MM.1S (cell line): ENCODE measurements at regions not wholly inside any gene's neighbourhood (a gene's known extent, or its start where the extent isn't known, plus 50 kb on each side); places are given as distances from the start of the nearest gene placed in this dataset.
A peak's percentile ranks its signal among the peaks of the same experiment; 100 is the strongest.

ENCODE experiments used
- DNase-seq: peaks from one replicate; pipeline ENCODE4 v3.0.0-alpha.2; 2015
- H2AFZ ChIP-seq: fragments of 300-600 bp; sonication (generic); 2 replicates; pipeline ENCODE4 v1.6.0; 2016; ENCODE audit warnings: antibody characterized with exemption, low read length
- H3F3A ChIP-seq: fragments of 300-600 bp; sonication (generic); 2 replicates; pipeline ENCODE4 v1.6.1; 2016; ENCODE audit warnings: mild to moderate bottlenecking, antibody characterized with exemption, low read length, moderate library complexity, mixed read lengths; ENCODE audit not compliant: insufficient read depth
- H3K27ac ChIP-seq: fragments of 300-600 bp; sonication (generic); 2 replicates; pipeline ENCODE4 v1.5.1; 2016; ENCODE audit warnings: mild to moderate bottlenecking, low read length
- H3K27me3 ChIP-seq: fragments of 300-600 bp; sonication (generic); replicated peaks from 2 replicates; pipeline ENCODE4 v1.6.0; 2016; ENCODE audit warnings: low read length; ENCODE audit not compliant: insufficient read depth
- H3K36me3 ChIP-seq: fragments of 300-600 bp; sonication (generic); replicated peaks from 2 replicates; pipeline ENCODE4 v1.6.1; 2016; ENCODE audit warnings: mild to moderate bottlenecking, low read length, mixed read lengths; ENCODE audit not compliant: insufficient read depth
- H3K4me1 ChIP-seq: fragments of 300-600 bp; sonication (generic); 2 replicates; pipeline ENCODE4 v1.6.1; 2016; ENCODE audit warnings: low read length, mixed read lengths
- H3K4me2 ChIP-seq: fragments of 300-600 bp; sonication (generic); 2 replicates; pipeline ENCODE4 v1.6.0; 2016; ENCODE audit warnings: low read depth, low read length
- H3K4me3 ChIP-seq: fragments of 300-600 bp; sonication (generic); 2 replicates; pipeline ENCODE4 v1.5.1; 2016; ENCODE audit warnings: low read length, mixed read lengths
- H3K79me2 ChIP-seq: fragments of 300-600 bp; sonication (generic); 2 replicates; pipeline ENCODE4 v1.6.1; 2016; ENCODE audit warnings: mixed run types, low read length, mixed read lengths
- H3K9ac ChIP-seq: fragments of 300-600 bp; sonication (generic); 2 replicates; pipeline ENCODE4 v1.6.1; 2016; ENCODE audit warnings: low read length, mixed read lengths
- H3K9me2 ChIP-seq: fragments of 300-600 bp; sonication (generic); replicated peaks from 2 replicates; pipeline ENCODE4 v1.6.1; 2016; ENCODE audit warnings: mild to moderate bottlenecking, low read length, mixed read lengths; ENCODE audit not compliant: insufficient read depth
- H3K9me3 ChIP-seq: fragments of 300-600 bp; sonication (generic); replicated peaks from 2 replicates; pipeline ENCODE4 v1.6.1; 2016; ENCODE audit warnings: mild to moderate bottlenecking, low read length, mixed read lengths; ENCODE audit not compliant: insufficient read depth
- H4K20me1 ChIP-seq: fragments of 300-600 bp; sonication (generic); 2 replicates; pipeline ENCODE4 v1.6.1; 2016; ENCODE audit warnings: mild to moderate bottlenecking, low read length, moderate library complexity, mixed read lengths; ENCODE audit not compliant: insufficient read depth
- EZH2 ChIP-seq: fragments of 300-600 bp; sonication (generic); optimal IDR thresholded peaks from 2 replicates; pipeline ENCODE3; 2017; ENCODE audit warnings: low read depth, mild to moderate bottlenecking, antibody characterized with exemption, low read length, mixed read lengths
- EZH2phosphoT487 ChIP-seq: fragments of 300-600 bp; sonication (generic); IDR thresholded peaks from 2 replicates; pipeline ENCODE4 v1.6.1; 2018; ENCODE audit warnings: antibody characterized with exemption, low read length
- TF ChIP-seq, protein P1 (sequence below): fragments of 300-600 bp; sonication (generic); IDR thresholded peaks from 2 replicates; pipeline ENCODE4 v1.5.1; 2016; ENCODE audit warnings: antibody characterized with exemption, low read length, mixed read lengths

DNA sequence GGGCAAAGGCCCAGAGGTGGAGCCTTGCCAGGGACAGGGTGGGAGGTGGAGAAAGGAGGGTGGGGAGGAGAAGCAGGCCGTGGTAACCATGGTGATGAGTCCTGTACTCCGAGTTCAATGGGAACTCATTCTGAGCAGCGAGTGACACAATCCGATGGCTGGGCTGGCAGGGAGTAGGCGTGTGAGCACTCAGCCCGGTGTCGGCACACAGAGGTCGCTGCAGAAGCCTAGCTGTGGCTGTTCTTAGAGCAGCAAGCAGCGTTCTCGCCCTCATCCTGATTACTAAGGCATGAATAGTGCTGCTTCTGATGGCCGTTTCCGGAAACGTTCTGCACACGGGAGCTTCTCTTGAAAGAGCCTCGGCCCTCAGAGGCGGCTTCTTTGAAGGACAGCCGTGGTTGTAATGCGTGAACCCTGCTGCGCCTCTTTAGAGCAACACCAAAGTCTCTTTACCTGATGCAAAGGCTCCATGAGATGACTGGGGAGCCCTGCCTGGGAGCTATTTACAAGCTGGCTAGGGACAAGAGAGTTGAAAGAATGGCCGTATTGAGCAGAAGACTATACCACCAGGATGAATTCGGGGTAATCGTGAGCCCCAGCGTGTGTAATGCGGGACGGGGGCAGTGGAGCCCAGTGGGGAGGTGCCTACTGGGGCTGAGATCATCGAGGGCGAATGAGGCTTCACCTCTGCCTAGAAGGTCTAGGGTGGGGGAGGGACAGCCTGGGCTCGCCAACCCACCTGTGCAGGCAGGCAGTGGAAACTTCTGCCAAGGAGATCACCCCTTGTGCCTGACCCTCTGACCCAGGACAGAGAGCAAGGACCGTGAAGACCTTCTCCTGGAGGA is 72.8 kb upstream of the PAX7 start:
- Histone ChIP-seq H3K27me3 (peaks cover 92% of the 10 kb centered on the region), H3K9ac (no peak overlapping the region), H4K20me1 (no peaks in the 10 kb centered on the region), H3K27ac (no peak overlapping the region), H3K79me2 (no peaks in the 10 kb centered on the region), H2AFZ (no peak overlapping the region), H3K4me1 (no peaks in the 10 kb centered on the region), H3K36me3 (no peaks in the 10 kb centered on the region), H3F3A (no peaks in the 10 kb centered on the region), H3K4me3 (no peak overlapping the region), H3K9me2 (no peaks in the 10 kb centered on the region), H3K4me2 (no peak overlapping the region), H3K9me3 (no peaks in the 10 kb centered on the region)
- DNase-seq, result no peak
- no peak for TF ChIP-seq EZH2
- TF ChIP-seq EZH2phosphoT487, result no peak
- TF ChIP-seq, protein P1, sequence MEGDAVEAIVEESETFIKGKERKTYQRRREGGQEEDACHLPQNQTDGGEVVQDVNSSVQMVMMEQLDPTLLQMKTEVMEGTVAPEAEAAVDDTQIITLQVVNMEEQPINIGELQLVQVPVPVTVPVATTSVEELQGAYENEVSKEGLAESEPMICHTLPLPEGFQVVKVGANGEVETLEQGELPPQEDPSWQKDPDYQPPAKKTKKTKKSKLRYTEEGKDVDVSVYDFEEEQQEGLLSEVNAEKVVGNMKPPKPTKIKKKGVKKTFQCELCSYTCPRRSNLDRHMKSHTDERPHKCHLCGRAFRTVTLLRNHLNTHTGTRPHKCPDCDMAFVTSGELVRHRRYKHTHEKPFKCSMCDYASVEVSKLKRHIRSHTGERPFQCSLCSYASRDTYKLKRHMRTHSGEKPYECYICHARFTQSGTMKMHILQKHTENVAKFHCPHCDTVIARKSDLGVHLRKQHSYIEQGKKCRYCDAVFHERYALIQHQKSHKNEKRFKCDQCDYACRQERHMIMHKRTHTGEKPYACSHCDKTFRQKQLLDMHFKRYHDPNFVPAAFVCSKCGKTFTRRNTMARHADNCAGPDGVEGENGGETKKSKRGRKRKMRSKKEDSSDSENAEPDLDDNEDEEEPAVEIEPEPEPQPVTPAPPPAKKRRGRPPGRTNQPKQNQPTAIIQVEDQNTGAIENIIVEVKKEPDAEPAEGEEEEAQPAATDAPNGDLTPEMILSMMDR, result no peak

DNA sequence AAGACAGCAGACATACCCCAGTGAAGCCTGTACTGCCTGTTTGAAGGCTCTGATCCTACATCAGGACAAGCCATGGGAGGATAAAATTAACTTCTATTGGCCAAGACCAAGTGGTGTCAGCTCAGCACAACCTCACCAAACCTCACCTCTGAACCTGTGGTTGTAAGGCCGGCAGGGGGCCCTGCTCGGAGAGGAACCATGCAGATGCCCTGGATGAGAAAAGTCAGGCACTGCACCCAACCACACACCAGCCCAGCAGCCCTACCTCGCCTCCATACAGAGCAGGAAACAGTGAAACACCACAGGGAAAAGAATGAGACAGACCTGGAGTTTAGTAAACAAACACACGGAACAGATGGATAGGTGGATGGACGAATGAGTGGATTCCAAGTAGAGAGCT is 70.0 kb upstream of the PAX7 start:
- no peak for DNase-seq
- Histone ChIP-seq H3K4me1 (no peaks in the 10 kb centered on the region), H3K9me2 (no peaks in the 10 kb centered on the region), H2AFZ (no peak overlapping the region), H3K36me3 (no peaks in the 10 kb centered on the region), H3K9ac (no peak overlapping the region), H3K79me2 (no peaks in the 10 kb centered on the region), H3K4me3 (no peak overlapping the region), H3K27me3 (peaks cover 80% of the 10 kb centered on the region), H3F3A (no peaks in the 10 kb centered on the region), H4K20me1 (no peaks in the 10 kb centered on the region), H3K4me2 (no peak overlapping the region), H3K27ac (no peak overlapping the region), H3K9me3 (no peaks in the 10 kb centered on the region)
- TF ChIP-seq, protein P1, result peak; percentile 16; the same call in 1 of the 2 replicates
- TF ChIP-seq EZH2phosphoT487, result no peak

DNA sequence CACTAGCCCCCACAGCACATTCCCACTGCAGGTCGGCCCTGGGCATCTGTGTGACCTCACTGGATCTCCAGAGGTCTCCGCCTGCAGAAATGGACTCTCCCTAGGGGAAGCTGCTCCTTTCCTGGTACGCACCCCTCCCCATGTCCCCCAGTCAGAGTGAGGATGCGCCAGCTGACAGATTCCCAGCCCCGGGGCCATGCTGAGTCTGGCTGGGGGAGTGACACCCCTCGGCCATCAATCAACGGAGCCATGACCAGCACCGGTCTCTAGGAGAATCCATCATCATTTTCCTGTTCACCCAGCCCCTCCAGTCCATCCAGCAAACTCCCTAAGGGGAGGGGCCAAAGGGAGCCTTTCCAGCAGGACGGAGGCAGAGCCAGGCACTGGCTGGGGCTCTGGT is 68.7 kb upstream of the PAX7 start:
- peaks cover 85% of the 10 kb centered on the region for H3K27me3 ChIP-seq
- H2AFZ ChIP-seq, result no peak overlapping the region

More for the DNA sequence above, 68.7 kb upstream of the PAX7 start:
- no peaks in the 10 kb centered on the region for H3K4me1 ChIP-seq
- H3K9ac ChIP-seq, result no peak overlapping the region
- DNase-seq, result no peak
- H3K36me3 ChIP-seq, result no peaks in the 10 kb centered on the region
- no peak overlapping the region for H3K4me3 ChIP-seq
- TF ChIP-seq EZH2phosphoT487 (no peak), EZH2 (no peak)
- TF ChIP-seq, protein P1, result no peak
- no peaks in the 10 kb centered on the region for H4K20me1 ChIP-seq
- no peak overlapping the region for H3K27ac ChIP-seq
- no peaks in the 10 kb centered on the region for H3K9me2 ChIP-seq
- no peaks in the 10 kb centered on the region for H3K9me3 ChIP-seq
- no peaks in the 10 kb centered on the region for H3K79me2 ChIP-seq
- no peaks in the 10 kb centered on the region for H3F3A ChIP-seq
- H3K4me2 ChIP-seq, result no peak overlapping the region
